HG03378 (cell line): ENCODE measurements at regions not wholly inside any gene's neighbourhood (a gene's known extent, or its start where the extent isn't known, plus 50 kb on each side); places are given as distances from the start of the nearest gene placed in this dataset.
"Not testable (repeated sequence)": the region's sequence is repeated elsewhere in the genome, so short reads cannot be mapped to it uniquely, and the experiment has no call there.

Experiments
- ATAC-seq: cut with Tn5 transposase; IDR thresholded peaks from one replicate; pipeline ENCODE4 v1.9.1; 2021; ENCODE audit warnings: mild to moderate bottlenecking, moderate library complexity; ENCODE audit not compliant: unreplicated experiment

GRCh38 chr10:45056806-45057205, 56.1 kb downstream of the ZNF22 start:
- ATAC-seq = not testable (repeated sequence)

GRCh38 chr10:45058580-45058979, 57.9 kb downstream of the ZNF22 start:
- no peak for ATAC-seq

- no peak for ATAC-seq
Measured at GRCh38 chr10:45058992-45059561, 58.4 kb downstream of the ZNF22 start.

- ATAC-seq = no peak
Measured at GRCh38 chr10:45059632-45060031, 58.9 kb downstream of the ZNF22 start.

GRCh38 chr10:45061982-45062381, 61.3 kb downstream of the ZNF22 start:
- ATAC-seq = no peak

- no peak for ATAC-seq
Measured at GRCh38 chr10:45063591-45064231, 63.0 kb downstream of the ZNF22 start.

- no peak for ATAC-seq
Measured at GRCh38 chr10:45064998-45065397, 64.3 kb downstream of the ZNF22 start.

- ATAC-seq = no peak
Measured at GRCh38 chr10:45071043-45071813, 70.5 kb downstream of the ZNF22 start.

- ATAC-seq = no peak
Measured at GRCh38 chr10:45075216-45075615, 74.5 kb downstream of the ZNF22 start.

GRCh38 chr10:45075826-45076380, 75.2 kb downstream of the ZNF22 start:
- ATAC-seq = no peak

GRCh38 chr10:45076891-45077290, 76.2 kb downstream of the ZNF22 start:
- ATAC-seq = no peak

- ATAC-seq = no peak
Measured at GRCh38 chr10:45080331-45080730, 79.6 kb downstream of the ZNF22 start.

GRCh38 chr10:45082176-45082575, 81.5 kb downstream of the ZNF22 start:
- no peak for ATAC-seq

GRCh38 chr10:45091968-45092367, 91.2 kb downstream of the ZNF22 start:
- ATAC-seq = no peak

- ATAC-seq = no peak
Measured at GRCh38 chr10:45093945-45094344, 93.2 kb downstream of the ZNF22 start.

- no peak for ATAC-seq
Measured at GRCh38 chr10:45095286-45095685, 94.6 kb downstream of the ZNF22 start.

GRCh38 chr10:45096001-45096400, 95.3 kb downstream of the ZNF22 start:
- no peak for ATAC-seq

- no peak for ATAC-seq
Measured at GRCh38 chr10:45100429-45100828, 99.7 kb downstream of the ZNF22 start.

GRCh38 chr10:45104674-45105073, 104.0 kb downstream of the ZNF22 start:
- no peak for ATAC-seq

- ATAC-seq = not testable (repeated sequence)
Measured at GRCh38 chr10:45105309-45105708, 104.6 kb downstream of the ZNF22 start.

GRCh38 chr10:45106236-45106856, 105.6 kb downstream of the ZNF22 start:
- no peak for ATAC-seq
